HepG2 (cell line): ENCODE measurements at regions not wholly inside any gene's neighbourhood (a gene's known extent, or its start where the extent isn't known, plus 50 kb on each side); places are given as distances from the start of the nearest gene placed in this dataset.

ENCODE experiments used
- ATAC-seq: fragments of 200-7000 bp; cut with Tn5 transposase; 3 replicates; pipeline ENCODE4 v1.9.1; 2020; ENCODE audit warnings: mild to moderate bottlenecking, moderate library complexity
- BruUV-seq: library from RNA; stranded (reverse); fragments of 400-500 nt; replicated peaks from 2 replicates; lab custom pipeline; 2021; lab: Mats Ljungman, UMichigan
- CTCF ChIA-PET: fragments of 300-600 bp; formaldehyde crosslinking; extraction: SDS; loops from one replicate; lab custom pipeline; 2021; ENCODE audit warnings: low total read pairs, inconsistent platforms, low intra/inter-chr PET ratio; lab: Yijun Ruan, JAX
- POLR2A ChIA-PET: fragments of 350-600 bp; sonication (Branson Sonifier 250); formaldehyde crosslinking; loops from one replicate; lab custom pipeline; 2020; ENCODE audit warnings: antibody characterized with exemption, inconsistent platforms; lab: Yijun Ruan, JAX
- DNase-seq: peaks from one replicate; pipeline ENCODE4 v3.0.0-alpha.2; 2015; ENCODE audit warnings: low spot score
- FAIRE-seq: peaks from 3 replicates; lab custom pipeline; 2011; peaks lifted over from hg19 to GRCh38; lab: Jason Lieb, UNC
- H2AFZ ChIP-seq: one replicate; pipeline ENCODE4 v1.6.1; 2011; ENCODE audit warnings: low read length, inconsistent platforms
- H3K27ac ChIP-seq: fragments of 300-600 bp; 3 replicates; pipeline ENCODE4 v1.8.0; 2011; ENCODE audit warnings: mixed run types, mild to moderate bottlenecking, mixed read lengths, low read length, inconsistent platforms; ENCODE audit not compliant: insufficient read depth; ENCODE audit errors: extremely low read length
- H3K27me3 ChIP-seq, 2 experiments: fragments of 200-600 bp in 1 of 2; 2 replicates in 1 of 2; 3 replicates in 1 of 2; pipeline versions ENCODE4 v1.6.0 to v1.8.0; 2011; ENCODE audit warnings: low read length in 2 of 2, mild to moderate bottlenecking in 2 of 2, moderate library complexity in 2 of 2, inconsistent platforms in 1 of 2; ENCODE audit not compliant: insufficient read depth in 2 of 2, control insufficient read depth in 1 of 2
- H3K36me3 ChIP-seq, 2 experiments: fragments of 200-600 bp in 1 of 2; replicated peaks in 1 of 2; 2 replicates in 1 of 2; 3 replicates in 1 of 2; pipeline versions ENCODE4 v1.5.1 to v1.8.0; 2011; ENCODE audit warnings: low read length in 2 of 2, inconsistent platforms in 1 of 2; ENCODE audit not compliant: insufficient read depth in 2 of 2, control insufficient read depth in 1 of 2
- H3K4me1 ChIP-seq: 2 replicates; pipeline ENCODE4 v1.5.1; 2012; ENCODE audit warnings: low read length, inconsistent platforms; ENCODE audit not compliant: insufficient read depth
- H3K4me2 ChIP-seq: 2 replicates; pipeline ENCODE4 v1.6.0; 2011; ENCODE audit warnings: low read depth, low read length, inconsistent platforms
- H3K4me3 ChIP-seq, 3 experiments: fragments of 200-600 bp in 1 of 3; sonication (generic), shearing (Covaris generic) in 1 of 3; replicated peaks in 1 of 3; 2 replicates each; pipeline ENCODE4 v1.5.1; 2011 to 2016; ENCODE audit warnings: low read length in 3 of 3, inconsistent platforms in 2 of 3, low read depth in 2 of 3, mild to moderate bottlenecking in 2 of 3, control low read depth in 1 of 3, mixed read lengths in 1 of 3; ENCODE audit not compliant: insufficient read depth in 1 of 3
- H3K79me2 ChIP-seq: one replicate; pipeline ENCODE4 v1.6.1; 2011; ENCODE audit warnings: low read length, inconsistent platforms; ENCODE audit not compliant: insufficient read depth
- H3K9ac ChIP-seq: 2 replicates; pipeline ENCODE4 v1.6.0; 2011; ENCODE audit warnings: mild to moderate bottlenecking, low read depth, low read length, inconsistent platforms; ENCODE audit not compliant: insufficient read depth
- H3K9me3 ChIP-seq: 2 replicates; pipeline ENCODE4 v1.5.1; 2012; ENCODE audit warnings: mild to moderate bottlenecking, low read length
- H4K20me1 ChIP-seq: 2 replicates; pipeline ENCODE4 v1.6.0; 2011; ENCODE audit warnings: inconsistent platforms, mild to moderate bottlenecking, low read length, moderate library complexity; ENCODE audit not compliant: insufficient read depth
- KMT2A ChIP-seq: sonication (generic); formaldehyde crosslinking; IDR thresholded peaks from 2 replicates; pipeline ENCODE4 v1.4.0; 2020; ENCODE audit warnings: missing genetic modification reagents
- RARG ChIP-seq: sonication (generic); formaldehyde crosslinking; IDR thresholded peaks from 2 replicates; pipeline ENCODE4 v1.4.0; 2020; ENCODE audit warnings: low read depth, mild to moderate bottlenecking, missing genetic modification reagents
- RFX1 ChIP-seq: fragments of 450-650 bp; IDR thresholded peaks from 2 replicates; pipeline ENCODE4 v1.6.1; 2017
- SP1 ChIP-seq, 2 experiments: fragments of 450-650 bp in 1 of 2; sonication (generic) in 1 of 2; formaldehyde crosslinking in 1 of 2; IDR thresholded peaks; 2 replicates each; pipeline versions ENCODE4 v1.4.0 to v1.6.1; 2016 to 2020; ENCODE audit warnings: missing genetic modification reagents in 1 of 2
- ZFP37 ChIP-seq: sonication (generic); formaldehyde crosslinking; IDR thresholded peaks from 2 replicates; pipeline ENCODE4 v1.4.0; 2020; ENCODE audit warnings: missing genetic modification reagents, borderline replicate concordance
- ZNF263 ChIP-seq: sonication (generic); formaldehyde crosslinking; IDR thresholded peaks from 2 replicates; pipeline ENCODE4 v1.4.0; 2020; ENCODE audit warnings: missing genetic modification reagents
- ZNF274 ChIP-seq: sonication (generic); formaldehyde crosslinking; IDR thresholded peaks from 2 replicates; pipeline ENCODE4 v1.5.1; 2020; ENCODE audit warnings: mild to moderate bottlenecking, missing genetic modification reagents
- ZNF317 ChIP-seq: sonication (generic); formaldehyde crosslinking; IDR thresholded peaks from 2 replicates; pipeline ENCODE4 v1.5.0; 2020; ENCODE audit warnings: mild to moderate bottlenecking, missing genetic modification reagents
- ZNF496 ChIP-seq: sonication (generic); formaldehyde crosslinking; IDR thresholded peaks from 2 replicates; pipeline ENCODE4 v1.8.1; 2023; ENCODE audit warnings: mild to moderate bottlenecking, moderate library complexity, missing genetic modification reagents; ENCODE audit not compliant: insufficient replicate concordance
- ZNF772 ChIP-seq: sonication (generic); formaldehyde crosslinking; IDR thresholded peaks from 2 replicates; pipeline ENCODE4 v1.5.0; 2020; ENCODE audit warnings: mild to moderate bottlenecking, missing genetic modification reagents
- ZNF788 ChIP-seq: sonication (generic); formaldehyde crosslinking; IDR thresholded peaks from 2 replicates; pipeline ENCODE4 v1.5.0; 2020; ENCODE audit warnings: mild to moderate bottlenecking, missing genetic modification reagents, borderline replicate concordance
- WGBS: methylation state at CpG from one replicate; pipeline ENCODE4 v1.1.6; 2017; ENCODE audit warnings: low lambda C conversion rate; 5-methylcytosine and 5-hydroxymethylcytosine counted together
- in situ Hi-C: cut with HindIII; loops from 2 replicates; pipeline ENCODE4 v1.10.0; 2017; ENCODE audit warnings: low pct_unique_long_range_greater_than_20kb; ENCODE audit not compliant: extremely low pct_ligation_motif_present
- intact Hi-C: fragments of 100-400 bp; cut with micrococcal nuclease; formaldehyde crosslinking; loops from one replicate; pipeline ENCODE4 v1.10.0; 2022; ENCODE audit not compliant: unreplicated experiment
- TF ChIP-seq, protein P1 (sequence below): sonication (generic); formaldehyde crosslinking; IDR thresholded peaks from 2 replicates; pipeline ENCODE4 v1.8.0; 2022; ENCODE audit warnings: missing genetic modification reagents, mild to moderate bottlenecking, borderline replicate concordance
- TF ChIP-seq, protein P2 (sequence below): sonication (generic); formaldehyde crosslinking; IDR thresholded peaks from 2 replicates; pipeline ENCODE4 v1.5.0; 2020; ENCODE audit warnings: missing genetic modification reagents

GRCh38 chr3:103818800-103819199, 1384.0 kb downstream of the ZPLD1 start:
- ATAC-seq (no peak), DNase-seq (no peak), FAIRE-seq (no peak)
- ChIA-PET POLR2A (no interaction called here), CTCF (no interaction called here)
- Histone ChIP-seq H4K20me1 (no peaks in the 10 kb centered on the region), H3K4me3 (no peak overlapping the region), H3K27me3 (no peaks in the 10 kb centered on the region), H2AFZ (no peak overlapping the region), H3K36me3 (no peaks in the 10 kb centered on the region), H3K4me1 (no peaks in the 10 kb centered on the region), H3K27ac (no peak overlapping the region), H3K4me2 (no peak overlapping the region), H3K79me2 (no peaks in the 10 kb centered on the region), H3K9me3 (no peaks in the 10 kb centered on the region), H3K9ac (no peak overlapping the region)
- no peak for TF ChIP-seq ZNF263 (CRISPR knock-in tag)
- no peak for TF ChIP-seq ZNF772 (CRISPR knock-in tag)
- TF ChIP-seq ZNF274 (CRISPR knock-in tag), result no peak
- no peak for TF ChIP-seq ZNF317 (CRISPR knock-in tag)
- TF ChIP-seq, protein P1, sequence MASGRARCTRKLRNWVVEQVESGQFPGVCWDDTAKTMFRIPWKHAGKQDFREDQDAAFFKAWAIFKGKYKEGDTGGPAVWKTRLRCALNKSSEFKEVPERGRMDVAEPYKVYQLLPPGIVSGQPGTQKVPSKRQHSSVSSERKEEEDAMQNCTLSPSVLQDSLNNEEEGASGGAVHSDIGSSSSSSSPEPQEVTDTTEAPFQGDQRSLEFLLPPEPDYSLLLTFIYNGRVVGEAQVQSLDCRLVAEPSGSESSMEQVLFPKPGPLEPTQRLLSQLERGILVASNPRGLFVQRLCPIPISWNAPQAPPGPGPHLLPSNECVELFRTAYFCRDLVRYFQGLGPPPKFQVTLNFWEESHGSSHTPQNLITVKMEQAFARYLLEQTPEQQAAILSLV (CRISPR knock-in tag), result no peak
- TF ChIP-seq RARG (CRISPR knock-in tag), result no peak
- TF ChIP-seq KMT2A (CRISPR knock-in tag), result no peak
- no peak for TF ChIP-seq ZNF496 (CRISPR knock-in tag)
- no peak for TF ChIP-seq SP1 (IDR thresholded peaks at IDR 0.05)
- no peak for TF ChIP-seq SP1 (CRISPR knock-in tag; IDR thresholded peaks at IDR 0.05)
- TF ChIP-seq RFX1, result no peak
- TF ChIP-seq, protein P2, sequence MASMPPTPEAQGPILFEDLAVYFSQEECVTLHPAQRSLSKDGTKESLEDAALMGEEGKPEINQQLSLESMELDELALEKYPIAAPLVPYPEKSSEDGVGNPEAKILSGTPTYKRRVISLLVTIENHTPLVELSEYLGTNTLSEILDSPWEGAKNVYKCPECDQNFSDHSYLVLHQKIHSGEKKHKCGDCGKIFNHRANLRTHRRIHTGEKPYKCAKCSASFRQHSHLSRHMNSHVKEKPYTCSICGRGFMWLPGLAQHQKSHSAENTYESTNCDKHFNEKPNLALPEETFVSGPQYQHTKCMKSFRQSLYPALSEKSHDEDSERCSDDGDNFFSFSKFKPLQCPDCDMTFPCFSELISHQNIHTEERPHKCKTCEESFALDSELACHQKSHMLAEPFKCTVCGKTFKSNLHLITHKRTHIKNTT (CRISPR knock-in tag), result no peak
- TF ChIP-seq ZFP37 (CRISPR knock-in tag), result no peak
- TF ChIP-seq ZNF788 (CRISPR knock-in tag), result no peak
- BruUV-seq, result no TSS peak
- 0% methylated on average over 2 of the region's 2 CpGs for WGBS
- in situ Hi-C loops, result no loop called here
- intact Hi-C loops, result no loop called here
